PC-3 (cell line): ENCODE measurements at regions not wholly inside any gene's neighbourhood (a gene's known extent, or its start where the extent isn't known, plus 50 kb on each side); places are given as distances from the start of the nearest gene placed in this dataset.

Experiments
- ATAC-seq: fragments of 200-7000 bp; cut with Tn5 transposase; 2 replicates; pipeline ENCODE4 v1.9.1; 2020; ENCODE audit warnings: mild to moderate bottlenecking, moderate library complexity
- BruUV-seq: library from RNA; stranded (reverse); fragments of 400-500 nt; replicated peaks from 2 replicates; lab custom pipeline; 2021; lab: Mats Ljungman, UMichigan
- CTCF ChIA-PET: fragments of 300-600 bp; sonication (Branson Sonifier 250); formaldehyde crosslinking; loops from one replicate; lab custom pipeline; 2022; ENCODE audit warnings: antibody characterized with exemption; lab: Charles Lee
- POLR2A ChIA-PET: fragments of 300-600 bp; sonication (Branson Sonifier 250); formaldehyde crosslinking; loops from one replicate; lab custom pipeline; 2022; ENCODE audit warnings: antibody characterized with exemption; ENCODE audit not compliant: unreplicated experiment; lab: Charles Lee
- DNase-seq: peaks from one replicate; pipeline ENCODE4 v3.0.0-alpha.2; 2015
- H2AFZ ChIP-seq: fragments of 300-600 bp; sonication (generic); 2 replicates; pipeline ENCODE4 v1.6.0; 2016; ENCODE audit warnings: antibody characterized with exemption, low read length
- H3F3A ChIP-seq: fragments of 300-600 bp; sonication (generic); one replicate; pipeline ENCODE4 v1.6.0; 2017; ENCODE audit warnings: antibody characterized with exemption, low read length, control low read depth, mild to moderate bottlenecking; ENCODE audit not compliant: unreplicated experiment
- H3K27ac ChIP-seq: fragments of 300-600 bp; sonication (generic); 2 replicates; pipeline ENCODE4 v1.5.1; 2016; ENCODE audit warnings: mild to moderate bottlenecking, low read length
- H3K27me3 ChIP-seq: fragments of 300-600 bp; sonication (generic); 2 replicates; pipeline ENCODE4 v1.6.1; 2016; ENCODE audit warnings: low read length, mixed read lengths
- H3K36me3 ChIP-seq: fragments of 300-600 bp; sonication (generic); 2 replicates; pipeline ENCODE4 v1.6.1; 2016; ENCODE audit warnings: low read depth, mixed run types, low read length, mixed read lengths
- H3K4me1 ChIP-seq: fragments of 300-600 bp; sonication (generic); 2 replicates; pipeline ENCODE4 v1.5.1; 2016; ENCODE audit warnings: low read length; ENCODE audit not compliant: insufficient read depth
- H3K4me2 ChIP-seq: fragments of 300-600 bp; sonication (generic); 2 replicates; pipeline ENCODE4 v1.6.0; 2016; ENCODE audit warnings: low read length
- H3K4me3 ChIP-seq: fragments of 300-600 bp; sonication (generic); 2 replicates; pipeline ENCODE4 v1.5.1; 2016; ENCODE audit warnings: mild to moderate bottlenecking, low read length, mixed read lengths
- H3K79me2 ChIP-seq: fragments of 300-600 bp; sonication (generic); 2 replicates; pipeline ENCODE4 v1.6.1; 2017; ENCODE audit warnings: low read length, mixed read lengths
- H3K9ac ChIP-seq: fragments of 300-600 bp; sonication (generic); 2 replicates; pipeline ENCODE4 v1.6.0; 2016; ENCODE audit warnings: mild to moderate bottlenecking, low read length
- H3K9me2 ChIP-seq: fragments of 300-600 bp; sonication (generic); replicated peaks from 2 replicates; pipeline ENCODE4 v1.6.1; 2016; ENCODE audit warnings: mixed run types, low read length, mixed read lengths
- H3K9me3 ChIP-seq: fragments of 300-600 bp; sonication (generic); 2 replicates; pipeline ENCODE4 v1.6.1; 2016; ENCODE audit warnings: low read length, mixed read lengths
- H4K20me1 ChIP-seq: fragments of 300-600 bp; sonication (generic); 2 replicates; pipeline ENCODE4 v1.6.1; 2016; ENCODE audit warnings: low read length, mixed read lengths
- CTCF ChIP-seq: fragments of 300-600 bp; sonication (generic); conservative IDR thresholded peaks from 2 replicates; pipeline ENCODE4 v1.5.1; 2017; ENCODE audit warnings: antibody characterized with exemption, low read depth, mild to moderate bottlenecking, low read length
- EZH2 ChIP-seq: fragments of 300-600 bp; sonication (generic); IDR thresholded peaks from one replicate; pipeline ENCODE4 v1.6.1; 2017; ENCODE audit warnings: antibody characterized with exemption, mild to moderate bottlenecking, low read length; ENCODE audit not compliant: unreplicated experiment
- EZH2phosphoT487 ChIP-seq: fragments of 300-600 bp; sonication (generic); IDR thresholded peaks from 2 replicates; pipeline ENCODE4 v1.6.1; 2018; ENCODE audit warnings: mild to moderate bottlenecking, antibody characterized with exemption, low read length, borderline replicate concordance
- intact Hi-C: fragments of 100-400 bp; cut with micrococcal nuclease; formaldehyde crosslinking; loops from 2 replicates; pipeline ENCODE4 v1.9.0; 2023

GRCh38 chr11:70921804-70922203 lies 330.6 kb downstream of the SHANK2 start:
- intact Hi-C loops, result no loop called here
- Histone ChIP-seq H3K9me2 (no peaks in the 10 kb centered on the region), H3K27me3 (no peaks in the 10 kb centered on the region), H3K79me2 (no peaks in the 10 kb centered on the region), H3K4me3 (no peak overlapping the region), H3K9me3 (peaks cover 9% of the 10 kb centered on the region), H3K4me1 (no peaks in the 10 kb centered on the region), H3K4me2 (no peak overlapping the region), H2AFZ (no peak overlapping the region), H4K20me1 (no peaks in the 10 kb centered on the region), H3K27ac (no peak overlapping the region), H3K9ac (no peak overlapping the region), H3F3A (no peaks in the 10 kb centered on the region), H3K36me3 (0 out of 2 replicates have a peak, but pooled peaks cover 7% of the 10 kb centered on the region)
- ATAC-seq (no peak), DNase-seq (no peak)
- POLR2A ChIA-PET, result no interaction called here
- TF ChIP-seq EZH2 (no peak), CTCF (no peak), EZH2phosphoT487 (no peak)
- CTCF ChIA-PET, result no interaction called here
- BruUV-seq, result no TSS peak

- H3K9ac ChIP-seq, result no peak overlapping the region
- no peaks in the 10 kb centered on the region for H4K20me1 ChIP-seq
- H2AFZ ChIP-seq, result no peak overlapping the region
- ChIA-PET POLR2A (no interaction called here), CTCF (no interaction called here)
- no peak overlapping the region for H3K4me2 ChIP-seq
- H3K4me1 ChIP-seq, result no peaks in the 10 kb centered on the region
- ATAC-seq (no peak), DNase-seq (no peak)
- no TSS peak for BruUV-seq
- no peaks in the 10 kb centered on the region for H3K9me2 ChIP-seq
- intact Hi-C loops, result no loop called here
- H3K9me3 ChIP-seq, result peaks cover 9% of the 10 kb centered on the region
- H3K27me3 ChIP-seq, result no peaks in the 10 kb centered on the region
- H3K79me2 ChIP-seq, result no peaks in the 10 kb centered on the region
- H3F3A ChIP-seq, result no peaks in the 10 kb centered on the region
- 0 out of 2 replicates have a peak, but pooled peaks cover 7% of the 10 kb centered on the region for H3K36me3 ChIP-seq
- TF ChIP-seq CTCF, result no peak
- TF ChIP-seq EZH2phosphoT487, result no peak
- no peak for TF ChIP-seq EZH2
- no peak overlapping the region for H3K27ac ChIP-seq
- no peak overlapping the region for H3K4me3 ChIP-seq
Measured at GRCh38 chr11:70924108-70924507, 328.3 kb downstream of the SHANK2 start.

GRCh38 chr11:70925238-70925637 lies 327.1 kb downstream of the SHANK2 start:
- no TSS peak for BruUV-seq
- H3K27ac ChIP-seq, result no peak overlapping the region
- H3K36me3 ChIP-seq, result 0 out of 2 replicates have a peak, but pooled peaks cover 7% of the 10 kb centered on the region
- H3K27me3 ChIP-seq, result no peaks in the 10 kb centered on the region
- intact Hi-C loops, result no loop called here
- no peak for ATAC-seq
- no peaks in the 10 kb centered on the region for H4K20me1 ChIP-seq
- POLR2A ChIA-PET, result no interaction called here
- CTCF ChIA-PET, result no interaction called here
- H3K4me2 ChIP-seq, result no peak overlapping the region
- H3K9ac ChIP-seq, result no peak overlapping the region
- DNase-seq, result no peak
- no peak overlapping the region for H2AFZ ChIP-seq
- TF ChIP-seq EZH2phosphoT487 (no peak), CTCF (no peak), EZH2 (no peak)
- H3K9me2 ChIP-seq, result no peaks in the 10 kb centered on the region
- H3K4me3 ChIP-seq, result no peak overlapping the region
- peaks cover 9% of the 10 kb centered on the region for H3K9me3 ChIP-seq
- H3K79me2 ChIP-seq, result no peaks in the 10 kb centered on the region
- no peaks in the 10 kb centered on the region for H3F3A ChIP-seq
- no peaks in the 10 kb centered on the region for H3K4me1 ChIP-seq
